HG03060 (cell line): ENCODE measurements at regions not wholly inside any gene's neighbourhood (a gene's known extent, or its start where the extent isn't known, plus 50 kb on each side); places are given as distances from the start of the nearest gene placed in this dataset.
"Not testable (repeated sequence)": the region's sequence is repeated elsewhere in the genome, so short reads cannot be mapped to it uniquely, and the experiment has no call there.

Experiments used
- ATAC-seq: cut with Tn5 transposase; IDR thresholded peaks from one replicate; pipeline ENCODE4 v1.9.1; 2021; ENCODE audit warnings: low read depth, moderate number of reproducible peaks; ENCODE audit not compliant: unreplicated experiment

GRCh38 chr7:32765185-32765584 is 126.4 kb downstream of the KBTBD2 start:
- no peak for ATAC-seq

- ATAC-seq = no peak
Observed at GRCh38 chr7:32762925-32763293, 128.7 kb downstream of the KBTBD2 start.

DNA sequence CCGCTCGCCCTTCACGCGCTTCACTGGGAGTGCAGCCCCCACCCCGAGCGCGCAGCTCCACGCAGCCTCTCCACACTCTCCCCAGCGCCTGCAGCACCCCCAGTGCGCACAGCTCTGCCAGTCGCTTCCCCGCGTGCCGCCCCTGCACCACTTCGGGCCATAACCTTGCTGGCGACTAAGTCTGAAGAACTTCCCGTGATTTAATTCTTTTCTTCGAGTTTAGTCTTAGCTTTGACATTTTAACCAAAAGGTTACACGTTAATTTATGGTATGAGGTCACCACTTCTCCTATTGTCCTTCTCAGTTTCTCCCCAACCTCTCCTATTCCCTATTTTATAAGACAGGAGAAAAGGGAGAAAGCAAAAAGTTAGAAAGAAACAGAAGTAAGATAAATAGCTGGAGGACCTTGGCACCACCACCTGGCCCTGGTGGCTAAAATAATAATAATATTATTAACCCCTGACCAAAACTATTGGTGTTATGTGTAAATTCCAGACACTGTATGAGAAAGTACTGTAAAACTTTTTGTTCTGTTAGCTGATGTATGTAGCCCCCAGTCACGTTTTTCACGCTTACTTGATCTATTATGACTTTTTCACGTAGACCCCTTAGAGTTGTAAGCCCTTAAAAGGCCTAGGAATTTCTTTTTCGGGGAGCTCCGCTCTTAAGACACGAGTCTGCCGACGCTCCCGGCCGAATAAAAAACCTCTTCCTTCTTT is 129.2 kb downstream of the KBTBD2 start:
- ATAC-seq = not testable (repeated sequence)

DNA sequence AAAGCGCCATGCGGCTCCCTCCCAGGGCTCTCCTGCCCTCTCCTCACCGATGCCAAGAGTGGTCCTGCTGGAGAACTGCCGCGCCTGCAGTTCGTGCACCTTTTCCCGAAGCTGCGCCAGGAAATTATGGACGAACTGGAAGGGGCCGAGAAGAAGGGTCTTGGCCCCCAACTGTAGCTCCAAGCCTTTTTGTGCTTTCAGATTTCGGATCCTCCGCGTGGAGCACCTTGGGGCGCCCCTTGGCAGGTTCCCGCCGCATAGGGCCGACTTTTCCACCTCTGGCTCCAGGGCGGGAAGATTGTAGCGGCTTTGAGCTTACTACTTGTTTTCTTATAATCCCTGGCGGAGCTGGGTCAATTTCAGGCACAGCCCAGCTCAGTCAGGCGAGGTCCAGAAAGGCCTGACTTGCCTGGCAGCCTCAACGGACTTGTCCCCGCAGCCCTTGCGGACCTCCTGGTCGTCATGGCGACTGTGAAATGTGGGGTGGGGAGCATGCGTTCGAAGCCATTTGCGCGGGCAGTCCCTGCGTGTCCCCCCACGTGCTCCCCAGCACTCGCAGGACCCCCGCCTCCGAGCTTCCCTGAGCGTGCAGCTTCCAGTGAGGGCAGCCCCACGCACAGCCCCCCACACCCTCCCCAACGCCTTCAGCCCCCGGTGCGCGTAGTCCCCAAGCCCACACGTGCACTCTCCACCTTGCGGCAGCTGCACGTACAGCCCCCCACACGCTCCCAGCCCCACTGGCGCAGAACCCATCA is 129.9 kb downstream of the KBTBD2 start:
- ATAC-seq = no peak

GRCh38 chr7:32760755-32761154 is 130.8 kb downstream of the KBTBD2 start:
- ATAC-seq = not testable (repeated sequence)

DNA sequence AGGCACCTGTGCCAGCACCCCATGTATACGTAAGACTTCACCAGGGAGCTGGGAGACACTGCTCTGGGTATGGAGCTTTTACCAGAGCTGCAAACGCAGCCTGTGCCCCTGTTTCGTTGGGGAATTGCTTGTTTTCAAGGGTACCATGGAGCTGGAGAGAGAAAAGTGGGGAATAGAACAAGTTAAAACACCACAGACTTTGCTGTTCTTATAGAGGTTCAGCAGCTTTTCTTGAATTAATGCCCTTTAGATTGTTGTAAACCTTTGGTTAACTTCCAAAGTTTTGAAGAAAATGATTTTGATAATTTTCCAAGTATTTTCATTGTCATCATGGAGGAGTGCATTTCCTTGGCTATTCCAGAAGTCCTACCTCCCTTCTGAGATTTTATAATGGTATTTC is 131.7 kb downstream of the KBTBD2 start:
- not testable (repeated sequence) for ATAC-seq

DNA sequence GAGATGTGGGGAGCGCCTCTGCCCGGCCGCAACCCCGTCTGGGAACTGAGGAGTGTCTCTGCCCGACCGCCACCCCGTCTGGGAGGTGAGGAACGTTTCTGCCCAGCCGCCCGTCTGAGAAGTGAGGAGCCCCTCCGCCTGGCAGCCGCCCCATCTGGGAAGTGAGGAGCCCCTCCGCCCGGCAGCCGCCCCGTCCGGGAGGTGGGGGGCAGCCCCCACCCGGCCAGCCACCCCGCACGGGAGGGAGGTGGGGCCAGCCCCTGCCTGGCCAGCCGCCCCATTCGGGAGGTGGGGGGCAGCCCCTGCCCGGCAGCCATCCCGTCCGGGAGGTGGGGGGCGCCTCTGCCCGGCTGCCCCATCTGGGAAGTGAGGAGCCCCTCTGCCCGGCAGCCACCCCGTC is 137.7 kb downstream of the KBTBD2 start:
- ATAC-seq = not testable (repeated sequence)

DNA sequence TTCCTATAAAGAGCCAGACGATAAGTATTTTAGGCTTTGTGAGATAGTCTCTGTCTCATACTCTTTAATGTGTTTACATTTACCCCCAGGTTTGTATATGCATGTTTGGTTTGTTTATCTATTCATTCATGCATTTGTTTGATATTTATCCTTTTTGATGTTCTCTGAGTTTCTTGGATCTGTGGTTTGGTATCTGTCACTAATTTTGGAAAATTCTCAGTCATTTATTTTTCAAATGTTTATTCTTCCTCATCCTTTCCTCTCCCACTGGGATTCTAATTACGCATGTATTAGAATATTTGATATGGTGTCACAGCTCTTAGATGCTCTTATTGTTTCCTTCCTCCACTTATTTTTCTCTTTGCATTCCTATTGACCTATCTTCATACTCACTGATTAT is 143.2 kb downstream of the KBTBD2 start:
- ATAC-seq = not testable (repeated sequence)

DNA sequence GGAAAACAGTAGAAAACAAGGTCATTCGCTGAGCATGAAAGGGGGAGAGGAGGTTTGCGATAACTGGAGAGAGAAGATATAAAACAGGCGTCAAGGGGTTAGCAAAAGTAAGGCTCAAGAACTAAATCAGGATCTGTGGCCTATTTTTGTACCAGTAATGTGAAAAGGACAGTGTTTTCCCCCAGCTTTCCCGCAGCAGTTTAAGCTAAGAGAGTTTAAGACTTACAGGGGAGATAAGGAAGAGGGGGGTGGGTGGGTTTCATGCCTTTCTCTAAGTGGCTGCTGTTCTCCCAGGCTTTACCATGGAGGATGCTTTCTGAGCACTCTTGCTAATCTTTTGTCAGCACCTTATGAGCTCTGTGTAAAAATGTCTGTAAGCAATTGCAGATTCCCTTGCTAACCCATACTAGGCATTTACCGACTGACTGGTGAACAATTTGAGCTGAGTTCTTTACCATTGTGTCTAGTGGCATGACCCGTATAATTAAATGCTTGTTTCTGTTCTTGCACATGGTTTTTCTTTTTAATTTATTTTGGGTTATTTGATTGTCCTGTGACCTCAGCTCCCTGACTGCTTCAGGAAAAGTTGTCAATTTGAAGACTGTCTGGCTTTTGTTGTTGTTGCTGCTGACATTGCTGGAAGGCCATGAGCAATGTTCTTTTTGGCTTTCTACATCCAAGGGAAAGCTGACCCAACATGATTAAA is 144.0 kb downstream of the KBTBD2 start:
- ATAC-seq = not testable (repeated sequence)

DNA sequence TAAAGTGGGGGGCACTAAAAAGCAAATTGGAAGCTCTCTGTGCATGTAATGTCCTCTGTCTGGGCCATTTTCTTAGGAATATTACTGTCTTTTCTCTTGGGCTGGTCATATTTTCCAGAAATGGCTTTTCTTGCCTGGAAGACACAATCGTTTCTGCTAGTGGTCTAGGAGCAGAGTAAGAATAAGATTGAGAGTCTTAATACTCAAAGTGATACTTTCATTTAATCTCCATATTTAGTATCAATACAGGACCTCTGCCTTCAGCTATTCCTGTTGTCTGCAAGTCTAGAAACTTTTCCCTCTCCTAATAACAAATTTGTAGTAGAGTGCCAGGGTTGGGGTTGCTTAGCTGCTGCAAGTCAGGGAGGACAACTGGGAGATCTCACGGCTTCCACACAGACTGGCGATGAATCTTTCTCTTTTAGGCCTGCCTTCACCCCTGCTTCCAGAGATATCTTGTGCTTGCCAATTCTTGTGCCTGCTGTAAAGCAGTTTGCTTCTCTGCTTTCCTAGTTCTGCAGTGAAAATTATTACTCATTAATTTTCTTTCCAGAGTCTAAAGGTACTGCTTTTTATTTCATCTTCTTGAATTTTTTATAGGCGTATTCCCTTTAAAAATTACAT is 149.6 kb downstream of the KBTBD2 start:
- not testable (repeated sequence) for ATAC-seq

DNA sequence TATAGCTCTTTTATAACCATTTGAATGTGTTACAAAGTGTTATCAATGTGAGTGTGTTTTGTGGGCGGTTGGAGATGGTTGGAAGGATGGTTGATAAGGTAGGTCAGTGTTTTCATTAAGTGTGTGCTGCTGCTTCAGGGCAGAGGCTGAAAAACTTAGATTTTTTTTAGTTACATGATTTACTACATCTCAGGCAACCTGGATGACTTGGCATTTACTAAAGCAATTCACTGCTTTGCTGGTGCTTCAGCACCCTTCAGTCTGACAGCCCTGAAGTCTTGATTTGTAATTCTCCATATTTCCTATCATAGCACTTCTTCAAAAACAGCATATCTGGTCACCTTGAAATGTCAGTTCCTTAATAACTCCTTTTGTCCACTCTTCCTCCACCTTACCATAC is 151.8 kb downstream of the KBTBD2 start:
- ATAC-seq = not testable (repeated sequence)

DNA sequence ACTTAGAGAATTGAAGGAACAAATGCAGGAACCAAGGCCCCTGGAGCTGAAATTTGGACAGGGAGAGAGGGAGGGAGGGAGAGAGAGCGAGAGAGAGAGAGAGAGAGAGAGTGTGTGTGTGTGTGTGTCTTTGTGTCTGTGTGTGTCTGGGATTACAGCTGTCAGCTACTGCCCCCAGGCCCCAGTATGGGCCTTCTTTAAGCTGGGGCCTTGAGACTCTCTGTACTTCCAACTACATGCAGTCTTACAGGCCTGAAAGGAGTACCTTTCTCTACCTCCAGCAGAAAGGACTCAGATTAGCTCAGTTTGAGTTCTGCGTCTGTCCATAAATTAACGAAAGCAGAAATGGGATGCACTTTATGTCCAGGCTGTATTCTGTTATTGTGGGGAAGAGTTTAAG is 153.2 kb downstream of the KBTBD2 start:
- ATAC-seq = not testable (repeated sequence)

DNA sequence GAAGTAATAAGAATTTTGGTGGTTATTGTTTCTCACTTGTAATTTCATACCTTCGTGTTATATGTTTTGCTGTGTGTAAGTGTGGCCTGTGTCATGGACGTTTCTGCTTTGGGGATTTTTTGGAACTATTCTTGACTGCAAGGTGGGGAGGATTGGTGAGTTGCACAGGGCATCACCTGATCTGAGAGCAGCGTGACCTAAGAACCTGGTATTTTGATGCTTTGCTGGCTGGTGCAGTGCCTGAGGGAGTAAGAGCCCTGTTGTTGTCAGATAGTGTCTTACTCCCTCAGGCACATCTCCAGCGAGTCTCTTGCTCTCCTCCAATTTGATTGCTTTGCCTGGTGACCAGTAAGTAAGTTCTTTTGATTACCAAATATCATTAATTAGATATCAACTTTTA is 158.8 kb downstream of the KBTBD2 start:
- not testable (repeated sequence) for ATAC-seq

DNA sequence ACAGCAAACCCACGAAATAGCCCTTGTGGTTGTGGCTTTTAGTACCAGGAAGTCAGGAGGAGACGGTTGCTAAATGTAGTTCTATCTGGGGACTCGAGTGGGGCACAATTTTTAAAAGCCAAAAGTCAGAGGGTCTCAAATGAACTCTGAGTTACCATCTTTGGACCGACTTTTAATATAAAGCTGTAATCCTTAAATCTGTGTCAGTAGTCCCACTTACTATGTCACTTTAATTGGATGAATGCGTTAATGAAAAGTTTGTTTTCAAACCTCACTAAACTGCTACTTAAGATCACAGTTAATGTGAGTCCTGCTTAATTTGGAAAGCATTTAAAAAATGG is 162.3 kb downstream of the KBTBD2 start:
- not testable (repeated sequence) for ATAC-seq

DNA sequence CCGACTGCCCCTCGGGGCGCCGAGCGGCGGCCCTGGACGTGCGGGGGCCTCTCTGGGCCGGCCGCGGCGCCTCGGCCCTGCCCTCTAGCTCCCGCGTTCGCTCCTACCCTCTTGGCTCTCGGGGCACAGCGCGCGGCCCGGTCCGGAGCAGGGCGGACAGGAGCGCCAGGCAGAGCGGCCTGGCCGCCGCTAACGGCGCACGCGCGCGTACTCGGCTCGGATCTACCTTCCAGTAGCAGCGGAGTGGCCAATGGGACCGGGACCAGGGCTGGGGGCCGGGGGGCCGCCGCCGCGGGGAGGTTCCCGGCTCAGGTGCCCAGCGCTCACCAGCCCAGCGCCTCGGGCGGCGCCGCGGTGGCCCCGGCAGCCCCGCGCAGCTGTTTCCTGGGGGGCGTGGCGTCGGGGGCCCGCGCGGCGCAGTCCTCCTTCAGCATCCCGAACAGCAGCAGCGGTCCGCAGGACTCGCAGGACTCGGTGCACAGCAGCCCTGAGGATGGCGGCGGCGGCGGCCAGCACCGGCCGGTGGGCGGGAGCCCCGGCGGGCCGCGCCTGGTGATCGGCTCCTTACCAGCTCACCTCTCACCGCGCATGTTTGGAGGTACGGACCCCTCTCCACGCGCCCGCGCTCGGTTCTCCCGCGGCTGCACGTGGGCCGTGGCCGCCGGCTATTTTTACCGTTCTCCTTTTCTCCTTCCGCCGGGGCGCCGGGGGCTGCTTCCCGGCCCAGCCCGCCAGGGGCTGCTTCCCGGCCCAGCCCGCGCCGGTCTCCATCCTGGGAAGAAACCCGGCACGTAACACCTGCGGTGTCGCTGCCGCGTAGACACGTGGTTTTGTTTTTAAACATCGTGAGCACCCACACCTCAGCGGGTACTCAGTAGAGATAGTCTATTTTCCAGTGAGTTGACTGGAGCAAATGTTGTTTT is 162.9 kb downstream of the KBTBD2 start:
- not testable (repeated sequence) for ATAC-seq

DNA sequence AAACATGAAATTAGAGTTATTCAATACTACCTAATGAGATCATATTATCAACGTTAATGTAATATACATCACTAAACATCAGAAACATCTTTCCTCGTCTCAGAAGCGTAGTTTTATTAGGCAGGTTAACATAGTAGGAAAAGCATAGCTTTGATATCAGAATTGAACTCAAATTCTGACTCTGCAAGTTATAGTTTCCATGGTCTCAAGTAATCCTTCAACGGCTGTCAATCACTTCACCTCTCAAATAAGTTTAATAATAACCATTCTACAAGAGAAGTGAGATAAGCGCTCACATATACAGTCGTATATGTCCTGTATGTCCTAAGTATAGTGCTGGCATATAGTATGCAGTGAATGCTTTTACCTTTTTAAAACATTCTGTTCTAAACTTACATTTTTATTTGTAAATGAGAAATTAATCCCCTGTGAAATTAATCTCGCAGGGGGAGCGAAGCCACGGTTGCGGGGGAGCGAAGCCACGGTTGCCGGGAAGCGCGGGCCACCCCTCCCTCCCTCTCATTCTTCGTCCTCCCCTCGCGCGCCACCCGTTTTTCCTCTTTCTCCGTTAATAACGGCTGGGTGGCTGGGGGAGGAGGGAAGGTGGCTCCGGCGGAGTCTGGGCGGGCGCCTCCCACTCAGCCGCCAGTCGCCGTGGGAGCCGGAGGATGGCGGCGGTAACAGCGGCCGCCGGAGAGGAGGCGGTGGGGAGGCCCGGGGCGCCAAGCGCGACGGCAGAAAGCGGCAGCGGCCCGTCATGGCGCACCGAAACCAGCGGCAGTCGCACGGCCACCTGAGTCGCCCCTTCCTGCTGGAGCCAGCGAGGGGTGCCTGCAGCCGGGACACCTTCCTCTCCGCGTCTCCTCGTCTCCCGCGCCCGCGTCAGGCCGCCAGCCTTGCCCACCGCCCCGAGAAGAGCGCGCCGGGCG is 163.8 kb downstream of the KBTBD2 start:
- ATAC-seq = not testable (repeated sequence)

GRCh38 chr7:32722837-32723236 is 168.7 kb downstream of the KBTBD2 start:
- not testable (repeated sequence) for ATAC-seq

GRCh38 chr7:32694182-32694581 is 197.4 kb downstream of the KBTBD2 start:
- no peak for ATAC-seq
